Cardiac septum (tissue), 1 donor: ENCODE measurements at regions not wholly inside any gene's neighbourhood (a gene's known extent, or its start where the extent isn't known, plus 50 kb on each side); places are given as distances from the start of the nearest gene placed in this dataset.
"Not testable (repeated sequence)": the region's sequence is repeated elsewhere in the genome, so short reads cannot be mapped to it uniquely, and the experiment has no call there.

ENCODE experiments used
- DNase-seq: peaks from one replicate; pipeline ENCODE4 v3.0.0-alpha.2; 2020; ENCODE audit warnings: low spot score
- intact Hi-C: fragments of 100-400 bp; cut with DNase I; formaldehyde crosslinking; loops from one replicate; pipeline ENCODE4 v1.14.0; 2022
- donor health status: DM: no; HTN: no; CAD: no.

- intact Hi-C loops, DNase-seq: not testable (repeated sequence)
These were observed 71.9 kb upstream of the NDP start for GRCh38 chrX:44045106-44045505.

GRCh38 chrX:44043496-44043895, 70.3 kb upstream of the NDP start:
- intact Hi-C loops: no loop called here
- no peak for DNase-seq

DNA sequence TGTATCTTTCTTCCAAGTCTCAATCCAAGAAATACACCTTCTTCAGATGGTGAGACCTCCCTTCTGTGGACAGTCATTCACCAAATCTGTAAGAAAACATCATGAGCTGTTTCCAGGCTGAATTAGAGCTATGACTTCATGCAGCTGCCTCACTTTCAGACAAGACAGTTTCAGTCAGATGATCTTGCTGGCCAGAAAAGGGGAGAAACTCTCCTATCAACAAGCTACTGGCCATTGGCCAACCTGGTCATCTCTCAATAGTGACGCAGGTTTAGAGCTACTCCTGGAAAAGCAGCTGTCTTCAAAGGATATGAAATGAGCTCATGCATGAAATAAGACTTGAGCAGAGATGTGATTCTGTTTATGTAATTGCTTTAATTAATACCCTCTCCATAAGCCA, 69.6 kb upstream of the NDP start:
- DNase-seq: no peak
- intact Hi-C loops: no loop called here

DNA sequence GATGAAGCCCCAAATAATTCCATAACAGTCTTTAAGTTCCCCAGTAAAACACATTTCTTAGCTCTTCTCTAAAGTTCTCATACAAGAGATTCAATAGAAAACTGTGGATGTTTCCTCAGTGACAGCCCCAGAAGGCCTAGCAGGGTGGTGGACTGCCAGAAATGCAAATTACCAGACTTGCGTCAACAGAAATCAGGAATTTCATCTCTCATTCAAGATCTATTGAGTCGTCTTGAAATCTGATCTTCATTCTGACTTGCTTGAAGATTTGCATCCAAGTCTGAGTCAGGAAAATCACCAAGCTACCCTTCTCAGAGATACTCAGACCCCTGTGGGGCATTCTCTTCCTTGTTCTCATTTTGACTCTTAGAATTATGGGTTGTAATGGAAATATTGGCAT, 68.9 kb upstream of the NDP start:
- intact Hi-C loops: no loop called here
- DNase-seq: no peak

- intact Hi-C loops: no loop called here
These were observed 67.2 kb upstream of the NDP start for GRCh38 chrX:44040406-44040805.

GRCh38 chrX:44039556-44039955, 66.4 kb upstream of the NDP start:
- intact Hi-C loops: no loop called here
- no peak for DNase-seq

More at GRCh38 chrX:44040406-44040805, 67.2 kb upstream of the NDP start:
- DNase-seq: no peak

DNA sequence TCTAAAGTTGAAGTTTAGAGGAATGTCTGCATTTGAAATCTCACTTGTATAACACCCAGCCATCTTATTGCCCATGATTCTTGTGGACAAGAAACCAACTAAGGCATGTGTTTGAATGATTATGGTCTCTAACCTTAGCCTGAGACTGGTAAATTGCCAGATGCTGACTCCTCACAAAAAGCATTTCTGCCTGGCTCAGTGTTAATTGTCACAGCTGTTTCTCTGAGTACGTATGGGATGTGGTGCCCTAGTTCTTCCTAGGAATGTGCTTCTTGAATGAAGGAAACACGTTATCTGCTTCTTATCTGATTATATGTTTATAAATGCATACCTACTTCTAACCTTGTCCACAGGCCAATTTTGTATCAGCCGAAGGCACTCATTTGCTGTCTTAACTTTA, 63.1 kb upstream of the NDP start:
- no peak for DNase-seq
- intact Hi-C loops: no loop called here

DNA sequence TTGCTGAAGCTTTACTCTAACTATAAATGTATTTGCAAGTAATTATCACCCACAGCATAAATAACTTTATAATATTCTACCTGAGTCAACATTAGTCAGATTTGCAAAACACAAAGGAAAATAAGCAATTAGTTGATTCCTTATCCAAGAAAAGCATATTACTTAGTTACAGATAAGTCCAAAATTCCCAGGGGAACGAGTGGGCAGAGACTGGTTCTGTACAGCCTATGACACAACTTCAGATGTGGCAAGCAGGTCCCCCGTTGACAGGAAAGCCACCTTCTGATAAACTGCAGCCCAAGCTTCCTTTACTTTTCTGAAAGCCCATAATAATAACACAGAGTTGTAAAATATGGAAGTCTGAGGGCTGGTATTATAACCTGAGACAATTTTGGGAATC, 62.4 kb upstream of the NDP start:
- no peak for DNase-seq
- intact Hi-C loops: no loop called here

GRCh38 chrX:44032479-44032878, 59.3 kb upstream of the NDP start:
- intact Hi-C loops: no loop called here
- DNase-seq: no peak

GRCh38 chrX:44025555-44025954, 52.4 kb upstream of the NDP start:
- intact Hi-C loops: loop anchor here (5.0 kb wide), 1 partner anchor 68 kb away; no protein-coding TSS in a partner anchor
- no peak for DNase-seq
